ENCODE measurements at regions not wholly inside any gene's neighbourhood (a gene's known extent, or its start where the extent isn't known, plus 50 kb on each side); places are given as distances from the start of the nearest gene placed in this dataset.

- TF ChIP-seq E2F6 (IDR thresholded peaks at IDR 0.05) (no peak), YY1 (IDR thresholded peaks at IDR 0.05; ENCODE audit: low read depth, low read length) (no peak)
Measured at GRCh38 chr4:124854968-124855367, 142.4 kb upstream of the ANKRD50 start (continued).

Data from H1 (cell line).